RWPE2 (cell line): ENCODE measurements at regions not wholly inside any gene's neighbourhood (a gene's known extent, or its start where the extent isn't known, plus 50 kb on each side); places are given as distances from the start of the nearest gene placed in this dataset.

Experiments
- ATAC-seq: fragments of 200-7000 bp; cut with Tn5 transposase; 3 replicates; pipeline ENCODE4 v1.9.1; 2021; ENCODE audit warnings: low read depth
- DNase-seq: peaks from one replicate; pipeline ENCODE4 v3.0.0-alpha.2; 2020; ENCODE audit warnings: low spot score
- H3K27ac ChIP-seq: fragments of 450-650 bp; 2 replicates; pipeline ENCODE4 v1.5.1; 2017; ENCODE audit warnings: mild to moderate bottlenecking; ENCODE audit not compliant: poor library complexity, severe bottlenecking
- H3K27me3 ChIP-seq: fragments of 250-450 bp; sonication (Bioruptor Pico); 2 replicates; pipeline ENCODE4 v1.5.1; 2021; ENCODE audit warnings: mild to moderate bottlenecking, moderate library complexity; ENCODE audit not compliant: insufficient read depth, poor library complexity, severe bottlenecking
- H3K36me3 ChIP-seq: fragments of 250-450 bp; sonication (Bioruptor Pico); 2 replicates; pipeline ENCODE4 v1.5.1; 2020; ENCODE audit warnings: low read depth, mild to moderate bottlenecking, moderate library complexity
- H3K4me1 ChIP-seq: fragments of 250-450 bp; sonication (Bioruptor Pico); 2 replicates; pipeline ENCODE4 v1.5.1; 2021; ENCODE audit warnings: mild to moderate bottlenecking, moderate library complexity; ENCODE audit not compliant: insufficient read depth, poor library complexity, severe bottlenecking
- H3K4me3 ChIP-seq: fragments of 250-450 bp; sonication (Bioruptor Pico); 2 replicates; pipeline ENCODE4 v1.5.1; 2021; ENCODE audit warnings: mild to moderate bottlenecking, moderate library complexity; ENCODE audit not compliant: severe bottlenecking
- H3K9me3 ChIP-seq: fragments of 250-450 bp; sonication (Bioruptor Pico); 2 replicates; pipeline ENCODE4 v1.5.1; 2021; ENCODE audit warnings: mild to moderate bottlenecking, moderate library complexity; ENCODE audit not compliant: severe bottlenecking
- CTCF ChIP-seq: fragments of 450-650 bp; IDR thresholded peaks from one replicate; pipeline ENCODE4 v1.5.1; 2017; ENCODE audit warnings: mild to moderate bottlenecking, moderate library complexity; ENCODE audit not compliant: poor library complexity, severe bottlenecking

GRCh38 chr16:50876263-50876662, 134.4 kb downstream of the CYLD start:
- DNase-seq = no peak
- no peaks in the 10 kb centered on the region for H3K36me3 ChIP-seq
- no peaks in the 10 kb centered on the region for H3K4me1 ChIP-seq
- no peak for TF ChIP-seq CTCF
- no peak overlapping the region for H3K4me3 ChIP-seq
- ATAC-seq = no peak
- H3K27ac ChIP-seq = no peak overlapping the region
- H3K27me3 ChIP-seq = peaks cover 4% of the 10 kb centered on the region
- no peaks in the 10 kb centered on the region for H3K9me3 ChIP-seq

GRCh38 chr16:50868577-50868976, 126.7 kb downstream of the CYLD start:
- no peak for DNase-seq
- no peaks in the 10 kb centered on the region for H3K27me3 ChIP-seq
- ATAC-seq = no peak
- TF ChIP-seq CTCF = no peak
- H3K9me3 ChIP-seq = no peaks in the 10 kb centered on the region
- H3K4me1 ChIP-seq = no peaks in the 10 kb centered on the region
- H3K27ac ChIP-seq = no peak overlapping the region
- no peaks in the 10 kb centered on the region for H3K36me3 ChIP-seq
- H3K4me3 ChIP-seq = no peak overlapping the region

- Histone ChIP-seq H3K36me3 (no peaks in the 10 kb centered on the region), H3K27ac (no peak overlapping the region), H3K4me1 (peaks cover 6% of the 10 kb centered on the region), H3K4me3 (no peak overlapping the region), H3K9me3 (no peaks in the 10 kb centered on the region), H3K27me3 (no peaks in the 10 kb centered on the region)
- no peak for TF ChIP-seq CTCF
- ATAC-seq (no peak), DNase-seq (no peak)
These were observed 124.9 kb downstream of the CYLD start for GRCh38 chr16:50866806-50867205.

- no peaks in the 10 kb centered on the region for H3K9me3 ChIP-seq
- DNase-seq (no peak), ATAC-seq (no peak)
- H3K27me3 ChIP-seq = no peaks in the 10 kb centered on the region
- no peak overlapping the region for H3K4me3 ChIP-seq
- H3K4me1 ChIP-seq = peaks cover 10% of the 10 kb centered on the region
- H3K36me3 ChIP-seq = no peaks in the 10 kb centered on the region
- no peak overlapping the region for H3K27ac ChIP-seq
- TF ChIP-seq CTCF = no peak
These were observed 122.5 kb downstream of the CYLD start for GRCh38 chr16:50864386-50864785.

GRCh38 chr16:50863644-50864144, 121.8 kb downstream of the CYLD start:
- ATAC-seq (no peak), DNase-seq (no peak)
- H3K4me1 ChIP-seq = peaks cover 10% of the 10 kb centered on the region
- H3K36me3 ChIP-seq = no peaks in the 10 kb centered on the region
- no peaks in the 10 kb centered on the region for H3K9me3 ChIP-seq
- TF ChIP-seq CTCF = no peak
- no peak overlapping the region for H3K4me3 ChIP-seq
- H3K27me3 ChIP-seq = no peaks in the 10 kb centered on the region
- no peak overlapping the region for H3K27ac ChIP-seq
